Skeletal muscle tissue (tissue), 3 donors: ENCODE measurements at regions not wholly inside any gene's neighbourhood (a gene's known extent, or its start where the extent isn't known, plus 50 kb on each side); places are given as distances from the start of the nearest gene placed in this dataset.

Experiments used
- H3K27ac ChIP-seq: one replicate; pipeline ENCODE4 v1.7.0; 2013; ENCODE audit warnings: mild to moderate bottlenecking, low read depth, low read length, inconsistent platforms
- H3K27me3 ChIP-seq, 3 donors: one replicate each; pipeline ENCODE4 v1.7.0; 2013; ENCODE audit warnings: low read length in 3 of 3; ENCODE audit not compliant: control insufficient read depth in 3 of 3, insufficient read depth in 3 of 3
- H3K36me3 ChIP-seq, 3 donors: one replicate each; pipeline ENCODE4 v1.7.0; 2013; ENCODE audit warnings: low read length in 3 of 3; ENCODE audit not compliant: control insufficient read depth in 3 of 3, insufficient read depth in 3 of 3
- H3K4me1 ChIP-seq, 3 donors: one replicate each; pipeline ENCODE4 v1.7.0; 2013; ENCODE audit warnings: low read length in 3 of 3, mild to moderate bottlenecking in 3 of 3; ENCODE audit not compliant: control insufficient read depth in 3 of 3, insufficient read depth in 3 of 3
- H3K4me3 ChIP-seq, 3 donors: one replicate each; pipeline ENCODE4 v1.7.0; 2013; ENCODE audit warnings: low read length in 3 of 3
- H3K9ac ChIP-seq, 3 donors: one replicate each; pipeline ENCODE4 v1.7.0; 2013; ENCODE audit warnings: low read length in 3 of 3, mild to moderate bottlenecking in 3 of 3, moderate library complexity in 2 of 3, low read depth in 1 of 3
- H3K9me3 ChIP-seq, 3 donors: one replicate each; pipeline ENCODE4 v1.7.0; 2013; ENCODE audit warnings: low read length in 3 of 3; ENCODE audit not compliant: control insufficient read depth in 3 of 3
- donor health status: Osteomylitis.

GRCh38 chr22:22400099-22400498 is 108.4 kb downstream of the ZNF280B start:
- Histone ChIP-seq H3K9me3 (no peaks in the 10 kb centered on the region), H3K9ac (no peak overlapping the region), H3K27ac (no peak overlapping the region), H3K27me3 (peaks cover 7 to 17% (median 10%) of the 10 kb centered on the region in 3 donors), H3K4me1 (peaks cover 2 to 7% (median 3%) of the 10 kb centered on the region in 3 donors), H3K4me3 (no peak overlapping the region), H3K36me3 (no peaks in the 10 kb centered on the region)

DNA sequence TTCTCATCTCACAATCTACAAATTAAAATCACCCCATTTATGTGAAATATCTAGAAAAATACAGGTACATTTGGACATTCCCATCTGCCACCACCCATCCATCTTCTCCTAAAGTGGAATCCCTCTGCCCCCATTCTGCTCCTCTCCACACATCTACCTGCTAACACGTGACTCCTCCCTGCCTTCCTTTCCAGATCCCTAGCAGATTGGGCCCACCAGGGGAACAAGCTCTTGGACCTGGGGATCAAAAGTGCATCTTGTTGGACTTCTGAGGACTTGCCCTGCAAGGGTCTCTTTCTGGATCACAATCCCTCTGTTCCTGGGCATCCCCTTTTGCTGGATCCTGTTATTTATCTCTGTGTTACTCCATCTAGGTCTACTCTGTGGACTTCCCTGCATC is 107.6 kb downstream of the ZNF280B start:
- H3K9me3 ChIP-seq: no peaks in the 10 kb centered on the region
- H3K36me3 ChIP-seq: no peaks in the 10 kb centered on the region
- H3K4me1 ChIP-seq: peaks cover 2 to 7% (median 3%) of the 10 kb centered on the region in 3 donors
- no peak overlapping the region for H3K4me3 ChIP-seq
- no peak overlapping the region for H3K9ac ChIP-seq
- no peak overlapping the region for H3K27ac ChIP-seq
- peaks cover 7 to 13% (median 10%) of the 10 kb centered on the region in 3 donors for H3K27me3 ChIP-seq

- H3K9ac ChIP-seq: no peak overlapping the region
- H3K36me3 ChIP-seq: no peaks in the 10 kb centered on the region
- peaks cover 2 to 7% (median 3%) of the 10 kb centered on the region in 3 donors for H3K4me1 ChIP-seq
- H3K27me3 ChIP-seq: peaks cover 7 to 13% (median 10%) of the 10 kb centered on the region in 3 donors
- H3K9me3 ChIP-seq: no peaks in the 10 kb centered on the region
- no peak overlapping the region for H3K4me3 ChIP-seq
- no peak overlapping the region for H3K27ac ChIP-seq
Observed at GRCh38 chr22:22401381-22401780, 107.2 kb downstream of the ZNF280B start.

DNA sequence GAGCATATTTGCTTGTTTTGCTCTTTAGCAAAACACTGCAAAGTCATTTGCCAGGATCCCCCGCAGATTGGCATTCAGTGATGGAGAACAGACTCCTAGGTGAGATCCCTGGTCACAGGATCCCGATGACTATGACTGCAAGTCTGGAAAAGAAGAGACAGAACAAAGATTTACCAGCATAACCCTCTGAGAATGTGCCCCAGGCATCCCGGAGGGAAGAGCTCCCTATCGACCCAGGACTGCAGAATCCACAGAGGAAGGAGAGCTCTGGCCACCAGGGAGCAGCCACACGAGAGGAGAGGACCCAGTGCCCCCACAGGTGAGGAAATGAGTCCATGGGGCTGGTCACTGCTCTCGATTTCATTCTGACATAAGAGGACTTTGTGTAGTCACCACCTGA is 105.2 kb downstream of the ZNF280B start:
- Histone ChIP-seq H3K9me3 (no peaks in the 10 kb centered on the region), H3K4me1 (no peaks in the 10 kb centered on the region), H3K36me3 (no peaks in the 10 kb centered on the region), H3K9ac (no peak overlapping the region), H3K27me3 (peaks cover 2 to 8% (median 3%) of the 10 kb centered on the region in 3 donors), H3K4me3 (no peak overlapping the region), H3K27ac (no peak overlapping the region)

DNA sequence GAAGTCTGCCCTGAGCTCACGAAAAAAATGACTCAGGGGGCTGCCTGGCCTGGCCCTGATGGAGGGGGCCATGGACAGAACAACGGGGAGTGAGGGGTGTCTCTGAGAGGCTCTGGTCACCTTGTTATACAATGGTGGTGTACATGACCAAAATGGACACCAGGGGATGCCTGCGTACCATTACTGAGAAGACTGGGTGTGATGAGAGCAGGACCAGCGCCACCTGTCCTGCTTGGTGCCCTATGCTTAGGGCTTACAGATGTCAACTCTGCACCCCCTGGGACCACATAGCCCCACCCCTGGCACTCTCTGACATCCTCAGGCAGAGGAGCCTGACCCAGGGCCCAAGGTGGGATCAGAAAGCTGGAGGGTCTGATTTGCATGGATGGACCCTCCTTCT is 104.8 kb downstream of the ZNF280B start:
- Histone ChIP-seq H3K36me3 (no peaks in the 10 kb centered on the region), H3K27ac (no peak overlapping the region), H3K4me1 (no peaks in the 10 kb centered on the region), H3K27me3 (peaks cover 3 to 12% (median 5%) of the 10 kb centered on the region in 3 donors), H3K9me3 (no peaks in the 10 kb centered on the region), H3K9ac (no peak overlapping the region), H3K4me3 (no peak overlapping the region)

- no peaks in the 10 kb centered on the region for H3K36me3 ChIP-seq
- H3K27me3 ChIP-seq: peaks cover 3 to 19% (median 12%) of the 10 kb centered on the region in 3 donors
Observed at GRCh38 chr22:22404598-22405284, 103.8 kb downstream of the ZNF280B start.

DNA sequence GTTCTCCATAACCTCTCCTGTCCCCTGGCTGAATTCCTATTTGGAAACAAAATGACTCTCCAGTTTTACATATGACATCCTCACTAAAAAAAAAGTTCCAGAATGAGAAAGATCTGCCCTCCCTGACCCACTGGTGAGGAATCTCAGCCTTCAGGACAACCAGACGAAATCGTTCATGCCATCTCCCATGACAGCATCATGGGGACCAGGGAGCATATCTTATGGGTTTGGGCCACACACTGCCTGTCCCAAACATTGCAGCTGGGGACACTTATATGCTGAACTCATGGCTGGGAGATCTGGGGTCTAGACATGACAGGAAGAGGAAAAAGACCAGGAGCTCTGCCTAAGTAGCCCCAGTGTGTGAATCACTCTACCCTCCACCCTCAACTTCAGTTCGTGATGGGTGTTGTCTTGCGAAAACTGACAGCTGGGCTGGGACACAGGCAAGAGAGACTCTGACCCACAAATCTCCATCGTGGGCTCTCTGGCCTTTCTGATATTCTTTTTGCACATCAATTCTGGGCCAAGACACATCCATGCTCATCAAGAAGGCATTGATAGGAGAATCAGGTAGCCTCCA is 102.0 kb downstream of the ZNF280B start:
- Histone ChIP-seq H3K4me3 (no peak overlapping the region), H3K27ac (no peak overlapping the region), H3K9me3 (no peaks in the 10 kb centered on the region), H3K36me3 (no peaks in the 10 kb centered on the region), H3K4me1 (no peaks in the 10 kb centered on the region), H3K9ac (no peak overlapping the region), H3K27me3 (peaks cover 3 to 22% (median 12%) of the 10 kb centered on the region in 3 donors)

More at GRCh38 chr22:22404598-22405284, 103.8 kb downstream of the ZNF280B start:
- Histone ChIP-seq H3K4me3 (no peak overlapping the region), H3K9ac (no peak overlapping the region), H3K4me1 (no peaks in the 10 kb centered on the region), H3K27ac (no peak overlapping the region), H3K9me3 (no peaks in the 10 kb centered on the region)

DNA sequence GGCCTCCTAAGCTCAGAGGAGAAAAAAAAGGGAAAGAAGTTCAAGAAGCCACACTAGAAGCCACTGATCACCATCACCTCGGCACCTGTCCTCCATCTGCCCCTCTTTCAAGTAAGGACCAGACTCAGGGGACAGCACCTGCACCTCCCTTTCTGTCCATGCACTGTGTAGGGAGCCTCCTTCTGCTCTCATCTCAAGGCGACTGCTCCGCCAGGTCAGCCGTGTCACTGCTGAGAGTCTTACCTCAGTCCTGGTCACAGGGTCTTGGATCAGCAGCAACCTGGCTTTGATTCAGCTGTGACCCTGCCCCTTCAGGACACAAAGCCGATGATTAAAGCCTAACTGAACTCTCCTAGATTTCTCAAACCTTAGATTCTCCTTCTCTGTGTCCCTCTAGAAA is 101.5 kb downstream of the ZNF280B start:
- no peaks in the 10 kb centered on the region for H3K9me3 ChIP-seq
- H3K4me1 ChIP-seq: no peaks in the 10 kb centered on the region
- no peak overlapping the region for H3K9ac ChIP-seq
- H3K27ac ChIP-seq: no peak overlapping the region
- H3K27me3 ChIP-seq: peaks cover 3 to 20% (median 12%) of the 10 kb centered on the region in 3 donors
- no peaks in the 10 kb centered on the region for H3K36me3 ChIP-seq
- H3K4me3 ChIP-seq: no peak overlapping the region

DNA sequence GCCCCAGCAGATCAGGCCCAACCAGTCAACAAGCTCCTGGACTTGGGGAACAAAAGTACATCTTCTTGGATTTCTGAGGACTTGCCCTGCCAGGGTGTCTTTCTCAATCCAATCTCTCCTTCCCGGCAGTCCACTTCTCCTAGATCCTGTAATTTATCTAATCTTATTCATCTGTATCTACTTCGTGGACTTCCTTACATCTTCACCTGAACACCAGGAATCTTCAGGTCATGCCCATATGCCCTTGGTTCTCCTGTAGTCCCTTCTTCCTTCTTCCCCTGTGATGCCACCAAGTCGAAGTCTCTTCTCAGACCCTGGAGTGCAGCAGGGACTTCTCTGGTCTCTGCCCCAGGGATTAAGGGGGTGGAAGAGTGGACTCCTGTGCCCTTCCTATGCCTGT is 100.3 kb downstream of the ZNF280B start:
- no peaks in the 10 kb centered on the region for H3K36me3 ChIP-seq
- no peak overlapping the region for H3K4me3 ChIP-seq
- H3K27ac ChIP-seq: no peak overlapping the region
- H3K27me3 ChIP-seq: peaks cover 3 to 20% (median 12%) of the 10 kb centered on the region in 3 donors
- H3K9me3 ChIP-seq: no peaks in the 10 kb centered on the region
- H3K9ac ChIP-seq: no peak overlapping the region
- H3K4me1 ChIP-seq: no peaks in the 10 kb centered on the region
